PC-3 (cell line): ENCODE measurements at regions not wholly inside any gene's neighbourhood (a gene's known extent, or its start where the extent isn't known, plus 50 kb on each side); places are given as distances from the start of the nearest gene placed in this dataset.

Experiments
- ATAC-seq: fragments of 200-7000 bp; cut with Tn5 transposase; 2 replicates; pipeline ENCODE4 v1.9.1; 2020; ENCODE audit warnings: mild to moderate bottlenecking, moderate library complexity
- BruUV-seq: library from RNA; stranded (reverse); fragments of 400-500 nt; replicated peaks from 2 replicates; lab custom pipeline; 2021; lab: Mats Ljungman, UMichigan
- CTCF ChIA-PET: fragments of 300-600 bp; sonication (Branson Sonifier 250); formaldehyde crosslinking; loops from one replicate; lab custom pipeline; 2022; ENCODE audit warnings: antibody characterized with exemption; lab: Charles Lee
- POLR2A ChIA-PET: fragments of 300-600 bp; sonication (Branson Sonifier 250); formaldehyde crosslinking; loops from one replicate; lab custom pipeline; 2022; ENCODE audit warnings: antibody characterized with exemption; ENCODE audit not compliant: unreplicated experiment; lab: Charles Lee
- DNase-seq: peaks from one replicate; pipeline ENCODE4 v3.0.0-alpha.2; 2015
- H2AFZ ChIP-seq: fragments of 300-600 bp; sonication (generic); 2 replicates; pipeline ENCODE4 v1.6.0; 2016; ENCODE audit warnings: antibody characterized with exemption, low read length
- H3F3A ChIP-seq: fragments of 300-600 bp; sonication (generic); one replicate; pipeline ENCODE4 v1.6.0; 2017; ENCODE audit warnings: antibody characterized with exemption, low read length, control low read depth, mild to moderate bottlenecking; ENCODE audit not compliant: unreplicated experiment
- H3K27ac ChIP-seq: fragments of 300-600 bp; sonication (generic); 2 replicates; pipeline ENCODE4 v1.5.1; 2016; ENCODE audit warnings: mild to moderate bottlenecking, low read length
- H3K27me3 ChIP-seq: fragments of 300-600 bp; sonication (generic); 2 replicates; pipeline ENCODE4 v1.6.1; 2016; ENCODE audit warnings: low read length, mixed read lengths
- H3K36me3 ChIP-seq: fragments of 300-600 bp; sonication (generic); 2 replicates; pipeline ENCODE4 v1.6.1; 2016; ENCODE audit warnings: low read depth, mixed run types, low read length, mixed read lengths
- H3K4me1 ChIP-seq: fragments of 300-600 bp; sonication (generic); 2 replicates; pipeline ENCODE4 v1.5.1; 2016; ENCODE audit warnings: low read length; ENCODE audit not compliant: insufficient read depth
- H3K4me2 ChIP-seq: fragments of 300-600 bp; sonication (generic); 2 replicates; pipeline ENCODE4 v1.6.0; 2016; ENCODE audit warnings: low read length
- H3K4me3 ChIP-seq: fragments of 300-600 bp; sonication (generic); 2 replicates; pipeline ENCODE4 v1.5.1; 2016; ENCODE audit warnings: mild to moderate bottlenecking, low read length, mixed read lengths
- H3K79me2 ChIP-seq: fragments of 300-600 bp; sonication (generic); 2 replicates; pipeline ENCODE4 v1.6.1; 2017; ENCODE audit warnings: low read length, mixed read lengths
- H3K9ac ChIP-seq: fragments of 300-600 bp; sonication (generic); 2 replicates; pipeline ENCODE4 v1.6.0; 2016; ENCODE audit warnings: mild to moderate bottlenecking, low read length
- H3K9me2 ChIP-seq: fragments of 300-600 bp; sonication (generic); replicated peaks from 2 replicates; pipeline ENCODE4 v1.6.1; 2016; ENCODE audit warnings: mixed run types, low read length, mixed read lengths
- H3K9me3 ChIP-seq: fragments of 300-600 bp; sonication (generic); 2 replicates; pipeline ENCODE4 v1.6.1; 2016; ENCODE audit warnings: low read length, mixed read lengths
- H4K20me1 ChIP-seq: fragments of 300-600 bp; sonication (generic); 2 replicates; pipeline ENCODE4 v1.6.1; 2016; ENCODE audit warnings: low read length, mixed read lengths
- EZH2 ChIP-seq: fragments of 300-600 bp; sonication (generic); IDR thresholded peaks from one replicate; pipeline ENCODE4 v1.6.1; 2017; ENCODE audit warnings: antibody characterized with exemption, mild to moderate bottlenecking, low read length; ENCODE audit not compliant: unreplicated experiment
- EZH2phosphoT487 ChIP-seq: fragments of 300-600 bp; sonication (generic); IDR thresholded peaks from 2 replicates; pipeline ENCODE4 v1.6.1; 2018; ENCODE audit warnings: mild to moderate bottlenecking, antibody characterized with exemption, low read length, borderline replicate concordance
- intact Hi-C: fragments of 100-400 bp; cut with micrococcal nuclease; formaldehyde crosslinking; loops from 2 replicates; pipeline ENCODE4 v1.9.0; 2023
- TF ChIP-seq, protein P1 (sequence below): fragments of 300-600 bp; sonication (generic); conservative IDR thresholded peaks from 2 replicates; pipeline ENCODE4 v1.5.1; 2017; ENCODE audit warnings: antibody characterized with exemption, low read depth, mild to moderate bottlenecking, low read length

DNA sequence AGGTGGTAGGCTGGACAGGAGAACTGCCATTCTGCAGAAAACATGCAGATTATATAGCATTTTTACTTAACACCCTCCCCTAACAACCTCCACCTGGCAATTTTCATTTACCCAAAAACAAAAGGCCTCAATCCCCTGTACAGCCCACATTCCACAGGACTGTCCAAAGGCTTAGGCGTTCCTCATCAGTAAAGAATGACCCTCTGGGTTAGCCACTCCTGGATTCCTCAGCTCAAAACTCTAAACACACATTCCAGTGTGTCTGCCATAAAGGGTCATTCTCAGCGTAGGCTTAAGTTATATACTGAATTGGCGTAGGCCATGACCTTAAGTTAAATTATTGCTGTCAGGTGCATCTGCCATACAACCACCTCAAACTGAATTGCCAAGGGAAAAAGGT, 261.8 kb upstream of the CHAC2 start:
- H3K27ac ChIP-seq = no peak overlapping the region
- ChIA-PET POLR2A (no interaction called here), CTCF (no interaction called here)
- no peak overlapping the region for H3K4me3 ChIP-seq
- ATAC-seq (no peak), DNase-seq (peak; percentile 12)
- H4K20me1 ChIP-seq = no peaks in the 10 kb centered on the region
- no peaks in the 10 kb centered on the region for H3K9me2 ChIP-seq
- H3K9me3 ChIP-seq = no peaks in the 10 kb centered on the region
- no peaks in the 10 kb centered on the region for H3K79me2 ChIP-seq
- H3K9ac ChIP-seq = no peak overlapping the region
- BruUV-seq = no TSS peak
- no peaks in the 10 kb centered on the region for H3K36me3 ChIP-seq
- TF ChIP-seq EZH2phosphoT487 = no peak
- TF ChIP-seq EZH2 = no peak
- TF ChIP-seq, protein P1, sequence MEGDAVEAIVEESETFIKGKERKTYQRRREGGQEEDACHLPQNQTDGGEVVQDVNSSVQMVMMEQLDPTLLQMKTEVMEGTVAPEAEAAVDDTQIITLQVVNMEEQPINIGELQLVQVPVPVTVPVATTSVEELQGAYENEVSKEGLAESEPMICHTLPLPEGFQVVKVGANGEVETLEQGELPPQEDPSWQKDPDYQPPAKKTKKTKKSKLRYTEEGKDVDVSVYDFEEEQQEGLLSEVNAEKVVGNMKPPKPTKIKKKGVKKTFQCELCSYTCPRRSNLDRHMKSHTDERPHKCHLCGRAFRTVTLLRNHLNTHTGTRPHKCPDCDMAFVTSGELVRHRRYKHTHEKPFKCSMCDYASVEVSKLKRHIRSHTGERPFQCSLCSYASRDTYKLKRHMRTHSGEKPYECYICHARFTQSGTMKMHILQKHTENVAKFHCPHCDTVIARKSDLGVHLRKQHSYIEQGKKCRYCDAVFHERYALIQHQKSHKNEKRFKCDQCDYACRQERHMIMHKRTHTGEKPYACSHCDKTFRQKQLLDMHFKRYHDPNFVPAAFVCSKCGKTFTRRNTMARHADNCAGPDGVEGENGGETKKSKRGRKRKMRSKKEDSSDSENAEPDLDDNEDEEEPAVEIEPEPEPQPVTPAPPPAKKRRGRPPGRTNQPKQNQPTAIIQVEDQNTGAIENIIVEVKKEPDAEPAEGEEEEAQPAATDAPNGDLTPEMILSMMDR = no peak
- intact Hi-C loops = no loop called here
- H3K4me1 ChIP-seq = peaks cover 20% of the 10 kb centered on the region
- H2AFZ ChIP-seq = no peak overlapping the region
- H3K4me2 ChIP-seq = no peak overlapping the region
- no peaks in the 10 kb centered on the region for H3K27me3 ChIP-seq
- H3F3A ChIP-seq = no peaks in the 10 kb centered on the region

DNA sequence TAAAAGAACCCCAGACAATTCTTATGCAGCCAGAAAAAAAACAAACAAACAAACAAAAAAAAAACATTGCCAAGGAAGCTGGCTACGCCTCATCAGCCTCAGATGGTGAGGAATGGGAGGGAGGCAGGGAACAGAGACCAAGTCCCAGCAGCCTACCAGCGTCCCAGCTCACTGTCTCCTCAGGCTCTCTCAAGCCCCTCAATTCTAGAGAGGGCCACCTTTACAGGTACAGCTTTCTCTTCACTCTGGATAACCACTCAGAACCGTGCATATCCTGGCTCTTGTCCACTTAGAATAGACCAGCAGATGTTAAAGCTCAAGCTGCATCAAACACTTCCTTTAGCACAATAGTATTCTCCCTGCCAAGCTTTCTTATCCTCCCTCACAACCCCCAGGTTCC, 263.1 kb upstream of the CHAC2 start:
- H3K9me2 ChIP-seq = no peaks in the 10 kb centered on the region
- intact Hi-C loops = no loop called here
- TF ChIP-seq EZH2 (no peak), EZH2phosphoT487 (no peak)
- TF ChIP-seq, protein P1 = no peak
- ATAC-seq (no peak), DNase-seq (no peak)
- H3K79me2 ChIP-seq = no peaks in the 10 kb centered on the region
- no peaks in the 10 kb centered on the region for H3K9me3 ChIP-seq
- no peaks in the 10 kb centered on the region for H3K36me3 ChIP-seq
- CTCF ChIA-PET = no interaction called here
- no peak overlapping the region for H3K27ac ChIP-seq
- H3K9ac ChIP-seq = no peak overlapping the region
- H3K4me1 ChIP-seq = peaks cover 21% of the 10 kb centered on the region
- H3F3A ChIP-seq = no peaks in the 10 kb centered on the region
- no peak overlapping the region for H3K4me3 ChIP-seq
- POLR2A ChIA-PET = no interaction called here
- H4K20me1 ChIP-seq = no peaks in the 10 kb centered on the region
- no peak overlapping the region for H2AFZ ChIP-seq
- no TSS peak for BruUV-seq
- H3K27me3 ChIP-seq = no peaks in the 10 kb centered on the region
- H3K4me2 ChIP-seq = no peak overlapping the region

DNA sequence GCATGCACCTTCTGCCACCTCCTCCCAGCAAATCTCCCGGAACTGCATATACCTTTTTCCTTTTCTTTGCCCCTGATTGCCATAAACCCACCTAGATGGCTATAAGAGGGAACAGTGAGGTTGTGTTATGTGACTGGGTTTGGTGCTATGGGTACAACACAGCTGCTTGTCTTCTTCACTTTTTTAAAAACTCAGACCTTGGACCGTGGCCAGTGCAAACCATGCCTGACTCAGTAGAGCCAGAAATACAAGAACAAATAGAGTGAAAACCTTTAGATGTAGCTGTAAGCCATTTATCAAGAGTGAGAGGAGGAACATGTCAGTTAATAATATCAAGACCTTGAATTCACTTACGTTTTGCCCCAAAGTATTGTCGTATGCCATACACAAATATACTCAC, 267.4 kb upstream of the CHAC2 start:
- ChIA-PET CTCF (no interaction called here), POLR2A (no interaction called here)
- Histone ChIP-seq H3K9ac (no peak overlapping the region), H3K36me3 (no peaks in the 10 kb centered on the region), H3K4me1 (peaks cover 18% of the 10 kb centered on the region), H3K9me3 (no peaks in the 10 kb centered on the region), H3K9me2 (no peaks in the 10 kb centered on the region), H4K20me1 (no peaks in the 10 kb centered on the region), H2AFZ (no peak overlapping the region), H3K27ac (no peak overlapping the region), H3K4me2 (no peak overlapping the region), H3K79me2 (no peaks in the 10 kb centered on the region), H3F3A (no peaks in the 10 kb centered on the region), H3K27me3 (no peaks in the 10 kb centered on the region), H3K4me3 (no peak overlapping the region)
- intact Hi-C loops = no loop called here
- ATAC-seq (no peak), DNase-seq (peak; percentile 22)
- TF ChIP-seq EZH2 = no peak
- no TSS peak for BruUV-seq
